Mesothelial cell of epicardium (in vitro differentiated cells): ENCODE measurements at regions not wholly inside any gene's neighbourhood (a gene's known extent, or its start where the extent isn't known, plus 50 kb on each side); places are given as distances from the start of the nearest gene placed in this dataset.
A peak's percentile ranks its signal among the peaks of the same experiment; 100 is the strongest.

Experiments used
- DNase-seq, 2 experiments: peaks; one replicate each; pipeline ENCODE4 v3.0.0; 2021; ENCODE audit warnings: low spot score in 2 of 2; ENCODE audit not compliant: unreplicated experiment in 2 of 2
- H3K27ac Mint-ChIP-seq: 2 replicates; pipeline ENCODE4 v1.8.0; 2021; ENCODE audit warnings: mixed read lengths
- H3K27me3 Mint-ChIP-seq: 2 replicates; pipeline ENCODE4 v1.8.0; 2021; ENCODE audit warnings: low read depth, mixed read lengths
- H3K36me3 Mint-ChIP-seq: 2 replicates; pipeline ENCODE4 v1.8.0; 2021; ENCODE audit warnings: mixed read lengths
- H3K4me1 Mint-ChIP-seq: 2 replicates; pipeline ENCODE4 v1.8.0; 2021; ENCODE audit warnings: mixed read lengths
- H3K4me3 Mint-ChIP-seq: 2 replicates; pipeline ENCODE4 v1.8.0; 2021; ENCODE audit warnings: mild to moderate bottlenecking, moderate library complexity, mixed read lengths
- H3K9me3 Mint-ChIP-seq: 2 replicates; pipeline ENCODE4 v1.8.0; 2021; ENCODE audit warnings: mixed read lengths
- TF ChIP-seq, protein P1 (sequence below): fragments of 200-600 bp; sonication (generic); IDR thresholded peaks from one replicate; pipeline ENCODE4 v1.5.0; 2021; ENCODE audit warnings: antibody characterized with exemption; ENCODE audit not compliant: unreplicated experiment

DNA sequence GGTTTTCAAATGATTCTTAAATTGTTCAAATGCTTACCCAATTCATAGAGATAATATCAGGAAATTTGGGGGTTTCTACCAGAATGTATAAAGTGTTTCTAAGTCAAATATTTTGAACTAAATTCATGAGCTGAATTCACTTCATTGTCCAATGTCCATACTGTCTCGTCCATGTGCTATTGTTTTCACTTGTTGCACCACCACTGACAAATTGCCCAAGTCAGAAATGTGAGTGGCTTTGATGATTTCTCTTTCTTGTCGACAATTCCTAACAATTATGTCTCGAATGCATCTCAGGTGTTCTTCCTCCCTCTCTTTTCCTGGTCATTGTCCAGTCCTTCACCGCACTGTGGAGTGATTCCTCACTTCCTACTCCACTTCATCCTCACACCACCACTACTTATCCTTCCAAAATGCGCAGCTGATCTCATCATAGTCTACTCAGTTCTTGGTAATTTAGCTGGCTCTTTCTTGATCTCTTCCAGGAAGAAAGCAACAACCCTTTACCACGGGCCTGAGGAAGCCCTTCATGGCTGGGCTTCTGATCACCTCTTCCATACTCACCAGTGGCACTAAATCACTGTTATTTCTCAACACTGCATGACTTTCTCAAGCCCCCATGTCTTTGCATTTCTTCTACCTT lies 161.1 kb downstream of the FOXA2 start:
- no peaks in the 10 kb centered on the region for H3K9me3 Mint-ChIP-seq
- H3K36me3 Mint-ChIP-seq: no peaks in the 10 kb centered on the region
- H3K27me3 Mint-ChIP-seq: peaks cover 14% of the 10 kb centered on the region
- no peak overlapping the region for H3K27ac Mint-ChIP-seq
- DNase-seq: no peak
- TF ChIP-seq, protein P1, sequence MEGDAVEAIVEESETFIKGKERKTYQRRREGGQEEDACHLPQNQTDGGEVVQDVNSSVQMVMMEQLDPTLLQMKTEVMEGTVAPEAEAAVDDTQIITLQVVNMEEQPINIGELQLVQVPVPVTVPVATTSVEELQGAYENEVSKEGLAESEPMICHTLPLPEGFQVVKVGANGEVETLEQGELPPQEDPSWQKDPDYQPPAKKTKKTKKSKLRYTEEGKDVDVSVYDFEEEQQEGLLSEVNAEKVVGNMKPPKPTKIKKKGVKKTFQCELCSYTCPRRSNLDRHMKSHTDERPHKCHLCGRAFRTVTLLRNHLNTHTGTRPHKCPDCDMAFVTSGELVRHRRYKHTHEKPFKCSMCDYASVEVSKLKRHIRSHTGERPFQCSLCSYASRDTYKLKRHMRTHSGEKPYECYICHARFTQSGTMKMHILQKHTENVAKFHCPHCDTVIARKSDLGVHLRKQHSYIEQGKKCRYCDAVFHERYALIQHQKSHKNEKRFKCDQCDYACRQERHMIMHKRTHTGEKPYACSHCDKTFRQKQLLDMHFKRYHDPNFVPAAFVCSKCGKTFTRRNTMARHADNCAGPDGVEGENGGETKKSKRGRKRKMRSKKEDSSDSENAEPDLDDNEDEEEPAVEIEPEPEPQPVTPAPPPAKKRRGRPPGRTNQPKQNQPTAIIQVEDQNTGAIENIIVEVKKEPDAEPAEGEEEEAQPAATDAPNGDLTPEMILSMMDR: no peak
- H3K4me3 Mint-ChIP-seq: no peak overlapping the region
- H3K4me1 Mint-ChIP-seq: peaks cover 20% of the 10 kb centered on the region

DNA sequence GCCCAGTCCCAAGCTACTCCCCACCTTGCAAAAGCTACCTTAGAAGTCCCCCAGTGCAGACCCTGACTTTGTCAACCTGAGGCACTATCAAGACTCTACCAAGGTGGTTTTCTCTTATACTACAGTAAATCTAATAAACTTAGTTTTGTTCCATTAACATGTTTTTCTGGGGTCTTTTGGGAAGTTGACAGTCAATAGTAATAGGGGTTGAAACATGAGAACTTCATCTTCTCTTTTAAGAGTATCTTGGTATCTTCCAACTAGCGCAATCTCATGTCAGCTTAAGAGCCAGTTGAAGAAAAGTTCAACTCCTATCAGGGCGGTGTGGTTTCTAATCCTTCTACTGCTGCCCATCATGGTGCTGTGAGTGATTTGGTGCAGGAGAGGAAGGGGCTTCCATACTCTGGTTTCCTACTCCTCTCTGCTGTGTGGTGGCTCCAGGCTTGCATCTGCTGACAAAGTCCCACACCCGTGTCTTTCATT lies 164.2 kb downstream of the FOXA2 start:
- Mint-ChIP-seq H3K27ac (no peak overlapping the region), H3K4me1 (peaks cover 8% of the 10 kb centered on the region), H3K9me3 (no peaks in the 10 kb centered on the region), H3K4me3 (no peak overlapping the region), H3K36me3 (no peaks in the 10 kb centered on the region), H3K27me3 (peaks cover 21% of the 10 kb centered on the region)
- TF ChIP-seq, protein P1: no peak
- no peak for DNase-seq

DNA sequence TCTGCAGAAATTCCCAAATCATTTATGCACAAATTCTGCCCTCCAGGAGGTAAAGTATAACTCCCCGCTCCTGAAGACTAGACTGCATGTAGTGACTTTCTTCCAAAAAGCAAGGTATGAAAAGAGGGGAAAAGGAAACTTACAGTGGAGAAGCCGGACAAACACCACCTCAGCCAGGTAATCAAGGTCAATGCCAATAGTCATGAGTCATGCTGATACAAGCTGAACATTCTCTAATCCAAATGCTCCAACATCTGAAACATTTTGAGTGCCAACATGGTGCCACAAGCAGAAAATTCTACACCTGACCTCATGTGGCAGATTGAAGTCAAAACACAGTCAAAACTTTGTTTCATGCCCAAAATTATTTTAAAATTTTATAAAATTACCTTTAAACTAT lies 165.6 kb downstream of the FOXA2 start:
- Mint-ChIP-seq H3K36me3 (no peaks in the 10 kb centered on the region), H3K27me3 (peaks cover 21% of the 10 kb centered on the region), H3K9me3 (no peaks in the 10 kb centered on the region), H3K4me3 (no peak overlapping the region), H3K4me1 (peaks cover 14% of the 10 kb centered on the region), H3K27ac (no peak overlapping the region)
- TF ChIP-seq, protein P1: no peak
- DNase-seq: no peak

DNA sequence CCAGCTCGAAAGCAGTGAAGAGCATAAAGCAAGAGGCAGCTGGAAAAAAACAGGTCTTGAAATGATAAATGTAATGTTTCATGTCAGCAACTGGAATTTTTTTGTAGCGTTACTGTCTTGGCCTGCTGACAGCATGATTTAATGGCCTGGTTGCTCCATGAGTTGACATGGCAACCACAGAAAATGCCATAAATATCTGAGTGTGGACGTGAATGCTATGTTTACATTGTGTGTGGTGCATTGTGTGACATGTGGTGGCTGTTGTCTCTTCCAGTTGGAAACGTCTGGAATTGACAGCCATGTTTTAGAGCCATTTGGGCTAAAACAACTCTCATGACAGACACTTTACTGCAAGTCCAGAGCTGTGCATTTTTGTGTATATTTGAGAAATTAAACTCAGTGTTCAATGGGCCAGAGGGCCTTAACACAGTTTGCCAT lies 170.0 kb downstream of the FOXA2 start:
- TF ChIP-seq, protein P1: no peak
- H3K9me3 Mint-ChIP-seq: no peaks in the 10 kb centered on the region
- no peak overlapping the region for H3K4me3 Mint-ChIP-seq

DNA sequence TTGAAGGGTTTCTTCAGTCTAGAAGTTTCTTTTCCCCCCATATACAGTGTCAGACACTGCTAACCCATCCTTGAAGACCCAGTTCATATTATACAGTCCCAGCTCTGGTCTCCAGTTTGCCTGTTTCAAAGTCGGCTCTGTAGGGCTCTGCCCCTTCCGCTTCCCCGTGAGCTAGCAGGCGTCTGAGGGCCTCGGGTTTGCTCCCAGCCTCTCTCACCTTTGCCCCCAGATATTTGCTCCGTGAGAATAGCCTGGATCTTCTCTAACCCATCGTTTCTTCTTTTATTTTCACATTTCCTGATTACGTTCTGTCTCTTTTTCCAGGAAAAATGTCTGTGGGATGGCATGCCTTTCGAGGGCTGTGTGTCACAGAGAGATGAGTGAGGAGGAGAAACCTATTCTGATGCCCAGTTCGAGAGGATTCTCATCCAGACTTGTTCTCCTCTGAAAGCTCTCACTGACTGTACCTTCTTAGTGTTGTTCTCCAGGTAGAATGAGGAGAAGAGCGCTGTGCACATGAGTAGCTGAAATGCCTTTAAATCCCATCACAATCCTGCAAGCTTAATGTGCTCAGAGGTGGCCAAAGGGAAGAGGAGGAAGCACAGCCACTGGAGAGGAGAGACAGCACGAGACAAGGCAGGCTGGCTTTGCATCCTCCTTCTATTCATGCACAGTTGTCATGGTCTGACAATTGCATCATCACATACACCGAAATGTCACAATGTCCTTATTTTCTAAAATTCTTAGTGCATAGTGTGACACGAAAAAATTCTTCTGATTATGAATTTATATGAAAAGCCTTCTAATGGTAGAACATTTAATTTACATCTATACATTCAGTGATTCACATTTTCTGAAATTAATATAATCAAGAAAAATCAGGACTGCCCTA lies 171.1 kb downstream of the FOXA2 start:
- Mint-ChIP-seq H3K4me1 (peaks cover 34% of the 10 kb centered on the region), H3K27ac (no peak overlapping the region)

More for the DNA sequence above, 170.0 kb downstream of the FOXA2 start:
- peaks cover 34% of the 10 kb centered on the region for H3K4me1 Mint-ChIP-seq
- no peak for DNase-seq
- H3K27ac Mint-ChIP-seq: peak overlapping the region; percentile 28
- H3K36me3 Mint-ChIP-seq: no peaks in the 10 kb centered on the region
- H3K27me3 Mint-ChIP-seq: peaks cover 11% of the 10 kb centered on the region

More for the DNA sequence above, 171.1 kb downstream of the FOXA2 start:
- Mint-ChIP-seq H3K4me3 (no peak overlapping the region), H3K36me3 (no peaks in the 10 kb centered on the region), H3K27me3 (peaks cover 6% of the 10 kb centered on the region), H3K9me3 (peaks cover 6% of the 10 kb centered on the region)
- no peak for DNase-seq
- TF ChIP-seq, protein P1: no peak
